ENCODE measurements at regions not wholly inside any gene's neighbourhood (a gene's known extent, or its start where the extent isn't known, plus 50 kb on each side); places are given as distances from the start of the nearest gene placed in this dataset.
"Not testable (repeated sequence)": the region's sequence is repeated elsewhere in the genome, so short reads cannot be mapped to it uniquely, and the experiment has no call there.

DNA sequence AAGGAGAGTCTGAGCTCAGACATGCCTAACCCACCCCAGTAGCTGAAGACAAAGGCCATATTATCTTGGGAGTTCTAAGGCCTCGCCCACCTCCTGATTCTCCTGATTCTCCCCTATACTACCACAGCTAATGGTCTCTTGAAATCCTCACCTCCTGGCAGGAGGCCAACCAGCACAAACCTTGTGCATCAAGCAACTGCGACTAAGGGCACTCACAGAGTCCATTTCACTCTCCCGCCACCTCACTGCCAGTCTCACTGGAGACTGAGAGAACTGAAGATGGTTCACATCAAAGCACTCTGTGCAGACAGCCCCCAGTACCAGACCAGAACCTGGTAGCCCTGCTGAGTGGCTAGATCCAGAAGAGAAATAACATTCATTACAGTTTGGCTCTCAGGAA lies 102.1 kb upstream of the KLF8 start:
- no peak for DNase-seq (ENCODE audit: low read depth)

DNA sequence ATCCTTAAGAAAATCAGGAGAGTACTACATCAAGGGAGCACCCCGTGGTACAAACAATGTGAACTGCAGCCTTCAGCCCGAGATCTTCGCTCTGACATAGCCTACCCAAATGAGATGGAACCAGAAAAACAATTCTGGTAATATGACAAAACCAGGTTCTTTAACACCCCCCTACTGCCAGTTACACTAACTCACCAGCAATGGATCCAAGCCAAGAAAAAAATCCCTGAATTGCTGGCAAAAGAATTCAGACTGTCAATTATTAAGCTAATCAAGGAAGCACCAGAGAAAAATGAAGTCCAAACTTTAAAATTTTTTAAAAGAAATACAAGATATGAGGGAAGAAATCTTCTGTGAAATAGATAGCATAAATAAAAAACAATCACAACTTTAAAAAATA lies 101.7 kb upstream of the KLF8 start:
- no peak for DNase-seq (ENCODE audit: low read depth)

DNA sequence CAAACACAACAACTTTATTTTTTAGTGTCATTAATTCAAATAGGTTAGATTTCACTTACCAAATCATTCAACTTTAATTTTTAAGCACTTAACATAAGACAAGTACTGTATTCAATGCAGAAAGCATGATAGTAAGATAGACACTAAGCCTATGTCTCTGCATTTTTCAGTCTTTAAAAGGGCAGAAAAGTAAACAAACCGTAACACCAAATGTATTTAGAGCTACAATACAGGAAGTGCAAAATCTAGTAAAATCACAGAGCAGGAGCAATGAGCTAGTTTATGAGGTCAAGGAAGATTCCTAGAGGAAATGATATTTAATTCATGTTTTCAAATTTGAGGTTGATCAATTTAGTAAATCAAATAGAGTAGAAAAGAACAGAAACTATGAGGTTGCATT lies 68.0 kb upstream of the KLF8 start:
- not testable (repeated sequence) for DNase-seq (ENCODE audit: low read depth)

Data from GM04504 (cell line).